SK-N-SH (cell line): ENCODE measurements at regions not wholly inside any gene's neighbourhood (a gene's known extent, or its start where the extent isn't known, plus 50 kb on each side); places are given as distances from the start of the nearest gene placed in this dataset.

Experiments
- GATA2 ChIP-seq: sonication (generic); formaldehyde crosslinking; IDR thresholded peaks from 2 replicates; pipeline ENCODE4 v1.5.0; 2020; ENCODE audit warnings: mild to moderate bottlenecking, missing genetic modification reagents
- REST ChIP-seq: IDR thresholded peaks from 2 replicates; pipeline ENCODE4 v1.6.1; 2012; ENCODE audit warnings: mild to moderate bottlenecking, low read depth, low read length, moderate library complexity
- SIN3A ChIP-seq: IDR thresholded peaks from 2 replicates; pipeline ENCODE4 v1.6.1; 2012; ENCODE audit warnings: low read depth, mild to moderate bottlenecking, low read length, moderate library complexity, borderline replicate concordance

- TF ChIP-seq REST = no peak
- no peak for TF ChIP-seq GATA2 (CRISPR knock-in tag)
- no peak for TF ChIP-seq SIN3A
Observed at GRCh38 chr21:27447843-27448242, 481.0 kb upstream of the ADAMTS5 start.
